ENCODE measurements at regions not wholly inside any gene's neighbourhood (a gene's known extent, or its start where the extent isn't known, plus 50 kb on each side); places are given as distances from the start of the nearest gene placed in this dataset.

- peak; percentile 41; the same call in 1 of the 3 replicates for ATAC-seq
- ChIA-PET POLR2A (no interaction called here), CTCF (ENCODE audit: low intra/inter-chr PET ratio, low total read pairs) (no interaction called here)
- no peak overlapping the region for H3K27ac ChIP-seq (ENCODE audit: extremely low read length, insufficient read depth, low read length)
- no peaks in the 10 kb centered on the region for H4K20me1 ChIP-seq (ENCODE audit: insufficient read depth, low read length)
- H3K4me2 ChIP-seq (ENCODE audit: low read depth, low read length), result no peak overlapping the region
- H3K4me1 ChIP-seq (ENCODE audit: insufficient read depth, low read length), result no peaks in the 10 kb centered on the region
- intact Hi-C loops (cut with micrococcal nuclease; ENCODE audit: unreplicated experiment), result no loop called here
- H3K9ac ChIP-seq (ENCODE audit: insufficient read depth, low read depth, low read length), result no peak overlapping the region
- H3K9me3 ChIP-seq (ENCODE audit: low read length), result no peaks in the 10 kb centered on the region
- no peaks in the 10 kb centered on the region for H3K27me3 ChIP-seq (ENCODE audit: control insufficient read depth in 1 of 2, insufficient read depth in 2 of 2, low read length in 2 of 2)
- BruUV-seq (replicated peaks), result no TSS peak
- TF ChIP-seq CEBPG (CRISPR knock-in tag; IDR thresholded peaks at IDR 0.05) (peak; percentile 66), CEBPB (IDR thresholded peaks at IDR 0.05; ENCODE audit: borderline replicate concordance, low read depth, low read length) (peak; percentile 79), ZNF484 (CRISPR knock-in tag; IDR thresholded peaks at IDR 0.05; ENCODE audit: borderline replicate concordance, low read depth) (no peak)
- no peak overlapping the region for H3K4me3 ChIP-seq (replicated peaks in 1 of 3; ENCODE audit: insufficient read depth in 1 of 3, low read depth in 2 of 3, low read length in 3 of 3)
- FAIRE-seq, result no peak
- H3K36me3 ChIP-seq (replicated peaks in 1 of 2; ENCODE audit: control insufficient read depth in 1 of 2, insufficient read depth in 2 of 2, low read length in 2 of 2), result no peaks in the 10 kb centered on the region
- H3K79me2 ChIP-seq (ENCODE audit: insufficient read depth, low read length), result no peaks in the 10 kb centered on the region
- H2AFZ ChIP-seq (ENCODE audit: low read length), result no peak overlapping the region
- DNase-seq (ENCODE audit: low spot score), result no peak
- in situ Hi-C loops (cut with HindIII; ENCODE audit: extremely low pct_ligation_motif_present, low pct_unique_long_range_greater_than_20kb), result loop anchor here (10.0 kb wide), 1 partner anchor 150 kb away; no protein-coding TSS in a partner anchor
Observed at GRCh38 chr3:87354398-87354797, 78.0 kb upstream of the POU1F1 start.

GRCh38 chr3:87351937-87352336 is 75.6 kb upstream of the POU1F1 start:
- no peaks in the 10 kb centered on the region for H3K4me1 ChIP-seq (ENCODE audit: insufficient read depth, low read length)
- in situ Hi-C loops (cut with HindIII; ENCODE audit: extremely low pct_ligation_motif_present, low pct_unique_long_range_greater_than_20kb) (loop anchor here (10.0 kb wide), 1 partner anchor 153 kb away; no protein-coding TSS in a partner anchor), intact Hi-C loops (cut with micrococcal nuclease; ENCODE audit: unreplicated experiment) (loop anchor here (2.0 kb wide), 1 partner anchor 829 kb away; no protein-coding TSS in a partner anchor)
- no peaks in the 10 kb centered on the region for H3K9me3 ChIP-seq (ENCODE audit: low read length)
- no peak overlapping the region for H3K9ac ChIP-seq (ENCODE audit: insufficient read depth, low read depth, low read length)
- no peak overlapping the region for H2AFZ ChIP-seq (ENCODE audit: low read length)
- H3K27me3 ChIP-seq (ENCODE audit: control insufficient read depth in 1 of 2, insufficient read depth in 2 of 2, low read length in 2 of 2), result no peaks in the 10 kb centered on the region
- no peak overlapping the region for H3K4me2 ChIP-seq (ENCODE audit: low read depth, low read length)
- ATAC-seq, result no peak
- H3K79me2 ChIP-seq (ENCODE audit: insufficient read depth, low read length), result no peaks in the 10 kb centered on the region
- no peak for FAIRE-seq
- ChIA-PET CTCF (ENCODE audit: low intra/inter-chr PET ratio, low total read pairs) (no interaction called here), POLR2A (no interaction called here)
- H4K20me1 ChIP-seq (ENCODE audit: insufficient read depth, low read length), result no peaks in the 10 kb centered on the region
- DNase-seq (ENCODE audit: low spot score), result no peak
- no peaks in the 10 kb centered on the region for H3K36me3 ChIP-seq (replicated peaks in 1 of 2; ENCODE audit: control insufficient read depth in 1 of 2, insufficient read depth in 2 of 2, low read length in 2 of 2)
- TF ChIP-seq TBX3 (IDR thresholded peaks at IDR 0.05; ENCODE audit: borderline replicate concordance) (no peak), ZMYM2 (CRISPR knock-in tag; IDR thresholded peaks at IDR 0.05) (no peak), EEA1 (CRISPR knock-in tag; IDR thresholded peaks at IDR 0.05; ENCODE audit: borderline replicate concordance) (no peak)
- no peak overlapping the region for H3K27ac ChIP-seq (ENCODE audit: extremely low read length, insufficient read depth, low read length)
- BruUV-seq (replicated peaks), result no TSS peak
- 50% methylated on average over 1 of the region's 1 CpG for WGBS (ENCODE audit: low lambda C conversion rate)
- H3K4me3 ChIP-seq (replicated peaks in 1 of 3; ENCODE audit: insufficient read depth in 1 of 3, low read depth in 2 of 3, low read length in 3 of 3), result no peak overlapping the region

Data from HepG2 (cell line).